ENCODE measurements at regions not wholly inside any gene's neighbourhood (a gene's known extent, or its start where the extent isn't known, plus 50 kb on each side); places are given as distances from the start of the nearest gene placed in this dataset.

DNA sequence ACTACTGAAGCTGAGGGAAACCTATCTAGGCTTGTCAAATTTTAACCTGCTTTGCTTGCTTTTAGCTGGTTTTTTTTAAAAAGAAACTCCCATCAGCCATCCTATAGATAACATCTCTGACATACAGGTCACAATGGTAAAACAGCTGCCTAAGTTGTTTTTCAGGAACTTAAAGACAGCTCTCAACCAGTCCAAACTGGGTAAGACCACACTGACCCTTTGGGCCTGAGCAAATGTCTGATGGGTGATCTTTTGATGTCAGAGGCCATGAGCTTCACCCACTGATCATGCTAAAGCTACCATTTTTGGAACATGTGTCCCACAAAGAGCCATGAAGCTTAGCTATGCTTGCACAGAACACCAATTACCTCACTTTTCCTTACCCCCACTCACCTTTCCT is 50.0 kb upstream of the TANC1 start:
- Mint-ChIP-seq H3K27me3 (ENCODE audit: low read depth) (peaks cover 8% of the 10 kb centered on the region), H3K4me1 (ENCODE audit: low read depth) (no peaks in the 10 kb centered on the region), H3K4me3 (no peak overlapping the region), H3K36me3 (ENCODE audit: low read depth) (no peaks in the 10 kb centered on the region), H3K9me3 (no peaks in the 10 kb centered on the region), H3K27ac (no peak overlapping the region)
- DNase-seq (ENCODE audit: low spot score), result no peak

Data from T-helper 2 cell treated with Interferon-gamma antibody and Interleukin-4, amounts not matched to agents 5 μg/mL and 100 μg/mL, for 36 hours (primary cell).